Chondrocyte (in vitro differentiated cells): ENCODE measurements at regions not wholly inside any gene's neighbourhood (a gene's known extent, or its start where the extent isn't known, plus 50 kb on each side); places are given as distances from the start of the nearest gene placed in this dataset.

ENCODE experiments used
- DNase-seq: peaks from one replicate; pipeline ENCODE4 v3.0.0; 2021; ENCODE audit warnings: mixed read lengths, low spot score
- H3K27ac Mint-ChIP-seq: one replicate; pipeline ENCODE4 v1.8.0; 2021; ENCODE audit warnings: mild to moderate bottlenecking, moderate library complexity, mixed read lengths; ENCODE audit not compliant: unreplicated experiment
- H3K27me3 Mint-ChIP-seq: 2 replicates; pipeline ENCODE4 v1.8.0; 2021; ENCODE audit warnings: low read depth, mixed read lengths
- H3K36me3 Mint-ChIP-seq: 2 replicates; pipeline ENCODE4 v1.8.0; 2021; ENCODE audit warnings: low read depth, mixed read lengths
- H3K4me1 Mint-ChIP-seq: 2 replicates; pipeline ENCODE4 v1.8.0; 2021; ENCODE audit warnings: low read depth, mild to moderate bottlenecking, mixed read lengths
- H3K4me3 Mint-ChIP-seq: one replicate; pipeline ENCODE4 v1.8.0; 2021; ENCODE audit warnings: mild to moderate bottlenecking, moderate library complexity, mixed read lengths; ENCODE audit not compliant: unreplicated experiment
- H3K9me3 Mint-ChIP-seq: 2 replicates; pipeline ENCODE4 v1.8.0; 2021; ENCODE audit warnings: low read depth, mixed read lengths
- CTCF ChIP-seq: fragments of 200-600 bp; sonication (generic); IDR thresholded peaks from 2 replicates; pipeline ENCODE4 v1.5.0; 2021; ENCODE audit warnings: antibody characterized with exemption, mild to moderate bottlenecking, moderate library complexity

- no peaks in the 10 kb centered on the region for H3K4me1 Mint-ChIP-seq
- no peak overlapping the region for H3K4me3 Mint-ChIP-seq
- H3K9me3 Mint-ChIP-seq, result peaks cover 7% of the 10 kb centered on the region
- peaks cover 20% of the 10 kb centered on the region for H3K27me3 Mint-ChIP-seq
- H3K36me3 Mint-ChIP-seq, result peaks cover 3% of the 10 kb centered on the region
- no peak for DNase-seq
- no peak overlapping the region for H3K27ac Mint-ChIP-seq
- no peak for TF ChIP-seq CTCF
These were observed 207.5 kb upstream of the ZBED5 start for GRCh38 chr11:11065396-11065795.

GRCh38 chr11:11057472-11057854 lies 199.6 kb upstream of the ZBED5 start:
- peaks cover 7% of the 10 kb centered on the region for H3K36me3 Mint-ChIP-seq

GRCh38 chr11:11056749-11057471 lies 199.1 kb upstream of the ZBED5 start:
- Mint-ChIP-seq H3K9me3 (peaks cover 33% of the 10 kb centered on the region), H3K27me3 (peaks cover 4% of the 10 kb centered on the region), H3K4me3 (no peak overlapping the region), H3K36me3 (peaks cover 7% of the 10 kb centered on the region), H3K4me1 (no peaks in the 10 kb centered on the region), H3K27ac (no peak overlapping the region)
- TF ChIP-seq CTCF, result no peak
- DNase-seq, result no peak

More at GRCh38 chr11:11057472-11057854, 199.6 kb upstream of the ZBED5 start:
- H3K9me3 Mint-ChIP-seq, result peaks cover 32% of the 10 kb centered on the region
- no peak for DNase-seq
- H3K27ac Mint-ChIP-seq, result no peak overlapping the region
- peaks cover 5% of the 10 kb centered on the region for H3K27me3 Mint-ChIP-seq
- H3K4me3 Mint-ChIP-seq, result no peak overlapping the region
- no peak for TF ChIP-seq CTCF
- no peaks in the 10 kb centered on the region for H3K4me1 Mint-ChIP-seq

- no peak for DNase-seq
- H3K9me3 Mint-ChIP-seq, result peaks cover 33% of the 10 kb centered on the region
- peaks cover under 1% of the 10 kb centered on the region for H3K27me3 Mint-ChIP-seq
- H3K4me3 Mint-ChIP-seq, result no peak overlapping the region
- peaks cover 6% of the 10 kb centered on the region for H3K36me3 Mint-ChIP-seq
- TF ChIP-seq CTCF, result no peak
- no peaks in the 10 kb centered on the region for H3K4me1 Mint-ChIP-seq
- H3K27ac Mint-ChIP-seq, result no peak overlapping the region
These were observed 198.5 kb upstream of the ZBED5 start for GRCh38 chr11:11056316-11056715.

- no peak overlapping the region for H3K4me3 Mint-ChIP-seq
- no peak for TF ChIP-seq CTCF
- H3K27ac Mint-ChIP-seq, result no peak overlapping the region
- no peaks in the 10 kb centered on the region for H3K4me1 Mint-ChIP-seq
- H3K9me3 Mint-ChIP-seq, result peaks cover 12% of the 10 kb centered on the region
- H3K36me3 Mint-ChIP-seq, result no peaks in the 10 kb centered on the region
- no peaks in the 10 kb centered on the region for H3K27me3 Mint-ChIP-seq
- DNase-seq, result no peak
These were observed 190.2 kb upstream of the ZBED5 start for GRCh38 chr11:11047851-11048610.
